OCI-LY1 (cell line): ENCODE measurements at regions not wholly inside any gene's neighbourhood (a gene's known extent, or its start where the extent isn't known, plus 50 kb on each side); places are given as distances from the start of the nearest gene placed in this dataset.

Experiments used
- EZH2 ChIP-seq: fragments of 200-600 bp; sonication (generic), shearing (Covaris generic); IDR thresholded peaks from 2 replicates; pipeline ENCODE4 v1.8.0; 2017; ENCODE audit warnings: borderline replicate concordance, mixed run types, mild to moderate bottlenecking, antibody characterized with exemption, low read length, moderate library complexity, mixed read lengths
- TF ChIP-seq, protein P1 (sequence below): fragments of 200-600 bp; sonication (generic), shearing (Covaris generic); IDR thresholded peaks from 2 replicates; pipeline ENCODE4 v1.5.1; 2017; ENCODE audit warnings: mild to moderate bottlenecking, antibody characterized with exemption, low read length, moderate library complexity, mixed read lengths

GRCh38 chr2:129467941-129468340, 511.5 kb upstream of the RAB6C start:
- TF ChIP-seq, protein P1, sequence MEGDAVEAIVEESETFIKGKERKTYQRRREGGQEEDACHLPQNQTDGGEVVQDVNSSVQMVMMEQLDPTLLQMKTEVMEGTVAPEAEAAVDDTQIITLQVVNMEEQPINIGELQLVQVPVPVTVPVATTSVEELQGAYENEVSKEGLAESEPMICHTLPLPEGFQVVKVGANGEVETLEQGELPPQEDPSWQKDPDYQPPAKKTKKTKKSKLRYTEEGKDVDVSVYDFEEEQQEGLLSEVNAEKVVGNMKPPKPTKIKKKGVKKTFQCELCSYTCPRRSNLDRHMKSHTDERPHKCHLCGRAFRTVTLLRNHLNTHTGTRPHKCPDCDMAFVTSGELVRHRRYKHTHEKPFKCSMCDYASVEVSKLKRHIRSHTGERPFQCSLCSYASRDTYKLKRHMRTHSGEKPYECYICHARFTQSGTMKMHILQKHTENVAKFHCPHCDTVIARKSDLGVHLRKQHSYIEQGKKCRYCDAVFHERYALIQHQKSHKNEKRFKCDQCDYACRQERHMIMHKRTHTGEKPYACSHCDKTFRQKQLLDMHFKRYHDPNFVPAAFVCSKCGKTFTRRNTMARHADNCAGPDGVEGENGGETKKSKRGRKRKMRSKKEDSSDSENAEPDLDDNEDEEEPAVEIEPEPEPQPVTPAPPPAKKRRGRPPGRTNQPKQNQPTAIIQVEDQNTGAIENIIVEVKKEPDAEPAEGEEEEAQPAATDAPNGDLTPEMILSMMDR, result no peak
- TF ChIP-seq EZH2, result no peak
